Stimulated activated naive CD8-positive, alpha-beta T cell treated with anti-CD3 and anti-CD28 coated beads, Interleukin-15, amount 100 ng/mL, for 72 hours (primary cell): ENCODE measurements at regions not wholly inside any gene's neighbourhood (a gene's known extent, or its start where the extent isn't known, plus 50 kb on each side); places are given as distances from the start of the nearest gene placed in this dataset.

ENCODE experiments used
- ATAC-seq: fragments of 150-1000 bp; cut with Tn5 transposase; 2 replicates; pipeline ENCODE4 v1.10.0; 2021; ENCODE audit warnings: mild to moderate bottlenecking, moderate library complexity
- DNase-seq, 2 donors: peaks; one replicate each; pipeline ENCODE4 v3.0.0; 2021 to 2022
- H3K27ac Mint-ChIP-seq, 2 donors: one replicate each; pipeline ENCODE4 v1.8.0; 2022; ENCODE audit warnings: mild to moderate bottlenecking in 2 of 2, mixed read lengths in 2 of 2, moderate library complexity in 2 of 2
- H3K27me3 Mint-ChIP-seq: one replicate; pipeline ENCODE4 v1.8.0; 2022; ENCODE audit warnings: mixed read lengths
- H3K4me1 Mint-ChIP-seq: one replicate; pipeline ENCODE4 v1.8.0; 2022; ENCODE audit warnings: mild to moderate bottlenecking, mixed read lengths
- H3K4me3 Mint-ChIP-seq, 2 donors: one replicate each; pipeline ENCODE4 v1.8.0; 2022; ENCODE audit warnings: mild to moderate bottlenecking in 2 of 2, mixed read lengths in 2 of 2, moderate library complexity in 1 of 2
- H3K9me3 Mint-ChIP-seq, 2 donors: one replicate each; pipeline ENCODE4 v1.8.0; 2022; ENCODE audit warnings: mixed read lengths in 2 of 2

DNA sequence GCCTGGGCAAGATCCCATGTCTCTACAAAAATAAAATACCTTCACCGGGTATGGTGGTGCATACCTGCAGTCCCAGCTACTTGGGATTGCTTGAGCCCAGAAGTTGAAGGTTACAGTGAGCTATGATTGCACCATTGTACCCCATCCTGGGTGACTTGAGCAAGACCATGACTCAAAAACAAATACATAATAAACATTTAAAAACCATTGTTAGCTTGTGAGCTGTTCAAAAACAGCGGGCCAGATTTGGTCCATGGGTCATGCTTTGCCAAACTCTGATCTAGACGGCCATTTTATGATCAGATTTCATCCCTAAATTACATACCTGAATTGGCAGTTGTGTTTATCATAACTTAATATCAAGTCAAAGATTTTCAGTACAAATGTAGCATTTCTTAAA is 76.0 kb upstream of the GPM6B start:
- H3K9me3 Mint-ChIP-seq: no peaks in the 10 kb centered on the region
- H3K4me1 Mint-ChIP-seq: no peaks in the 10 kb centered on the region
- ATAC-seq: no peak
- H3K4me3 Mint-ChIP-seq: no peak overlapping the region
- no peak overlapping the region for H3K27ac Mint-ChIP-seq
- H3K27me3 Mint-ChIP-seq: no peaks in the 10 kb centered on the region
- no peak for DNase-seq

DNA sequence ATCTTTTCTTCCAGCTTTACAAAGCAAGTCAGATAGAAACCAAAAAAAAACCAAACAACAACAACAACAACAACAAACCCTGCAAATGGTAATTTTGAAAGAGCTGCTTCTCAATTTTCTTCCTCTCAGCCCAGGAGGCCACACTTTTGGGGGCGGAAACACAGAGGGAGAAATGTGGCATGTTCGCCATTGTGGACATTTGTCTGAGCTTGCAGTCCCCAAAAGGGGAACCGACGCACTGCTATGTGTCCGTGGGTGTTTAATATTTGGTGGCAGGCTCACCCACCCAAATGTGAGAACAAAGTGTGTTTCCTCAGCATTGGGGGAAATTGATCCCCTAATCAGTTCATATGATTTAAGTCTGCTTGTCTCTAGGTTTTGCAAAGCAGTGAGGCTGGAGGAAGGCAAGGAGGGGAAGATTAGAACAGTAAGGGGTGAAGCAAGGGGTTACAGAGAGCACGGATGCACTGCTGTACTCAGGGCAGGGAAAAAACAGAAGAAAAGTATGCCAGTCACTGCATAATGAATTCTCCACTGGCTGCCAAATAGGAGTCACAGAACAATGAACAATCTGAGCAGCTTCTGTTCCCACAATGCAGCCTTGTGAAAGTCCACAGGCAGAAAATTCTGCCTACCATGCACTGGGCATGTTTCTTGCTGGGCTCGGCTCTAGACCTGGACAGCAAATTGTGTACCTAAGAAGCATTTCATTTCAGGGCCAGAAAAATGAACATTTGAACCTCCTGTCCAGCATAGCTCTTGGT is 74.7 kb upstream of the GPM6B start:
- Mint-ChIP-seq H3K4me3 (no peak overlapping the region), H3K27me3 (no peaks in the 10 kb centered on the region), H3K27ac (no peak overlapping the region), H3K9me3 (no peaks in the 10 kb centered on the region), H3K4me1 (no peaks in the 10 kb centered on the region)
- DNase-seq: no peak
- no peak for ATAC-seq

DNA sequence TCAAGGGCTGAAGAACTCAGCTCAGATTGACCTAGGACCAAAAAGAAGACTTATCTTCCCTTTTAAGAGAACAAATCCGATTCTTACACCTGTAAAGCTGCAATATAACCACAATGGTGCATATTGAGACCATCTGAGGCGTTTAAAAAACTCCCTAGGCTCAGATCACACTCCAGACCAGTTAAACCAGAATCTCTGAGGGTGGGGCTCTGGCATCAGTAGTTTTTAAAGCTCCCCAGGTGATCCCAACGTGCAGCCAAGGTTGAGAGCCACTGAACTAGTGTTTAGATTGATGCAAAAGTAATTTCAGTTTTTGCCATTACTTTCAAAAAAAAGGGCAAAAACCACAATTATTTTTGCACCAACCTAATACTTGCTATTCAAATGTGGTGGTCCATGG is 73.9 kb upstream of the GPM6B start:
- no peak overlapping the region for H3K4me3 Mint-ChIP-seq
- H3K27me3 Mint-ChIP-seq: no peaks in the 10 kb centered on the region
- ATAC-seq (no peak), DNase-seq (no peak)
- H3K27ac Mint-ChIP-seq: no peak overlapping the region
- no peaks in the 10 kb centered on the region for H3K4me1 Mint-ChIP-seq
- no peaks in the 10 kb centered on the region for H3K9me3 Mint-ChIP-seq

DNA sequence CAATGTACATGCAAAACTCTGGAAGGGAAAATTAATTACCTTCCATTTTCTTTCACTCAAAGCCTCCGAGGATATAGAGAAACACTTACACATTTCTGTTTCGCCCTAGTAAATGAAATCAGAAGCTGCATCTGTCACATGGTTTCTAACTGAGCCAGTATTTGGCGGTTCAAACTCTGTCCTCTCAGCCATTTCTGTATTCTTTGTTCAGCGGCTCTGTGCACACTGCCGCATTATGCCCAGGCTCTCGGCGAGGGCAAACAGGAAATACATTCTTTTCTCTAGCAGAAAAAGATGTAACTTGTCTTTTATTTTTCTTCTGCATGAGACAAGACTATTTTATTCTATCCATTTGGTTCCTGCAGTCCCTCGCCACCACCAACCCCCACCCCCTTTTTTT is 71.4 kb upstream of the GPM6B start:
- Mint-ChIP-seq H3K4me1 (no peaks in the 10 kb centered on the region), H3K4me3 (no peak overlapping the region), H3K27me3 (no peaks in the 10 kb centered on the region), H3K27ac (no peak overlapping the region), H3K9me3 (no peaks in the 10 kb centered on the region)
- no peak for DNase-seq
- no peak for ATAC-seq

DNA sequence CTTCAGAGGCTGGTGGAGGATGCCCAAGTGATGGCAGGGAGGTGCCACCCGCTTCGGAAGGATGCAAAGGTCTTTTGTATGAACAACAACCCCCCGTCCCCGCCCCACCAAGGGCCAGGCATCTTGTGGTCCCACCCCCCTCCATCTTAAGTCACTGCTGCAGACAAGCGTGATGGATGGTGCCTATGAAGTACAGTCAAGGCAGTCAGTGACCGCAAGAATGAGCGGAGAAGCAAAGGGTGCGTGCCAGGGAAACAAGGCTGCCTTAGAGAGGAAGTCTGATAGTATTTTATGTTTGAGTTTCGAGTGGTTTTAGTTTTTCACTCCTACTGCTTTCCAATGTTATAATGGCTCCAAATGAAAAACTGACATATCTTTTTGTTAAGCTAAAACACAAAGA is 68.7 kb upstream of the GPM6B start:
- Mint-ChIP-seq H3K4me3 (no peak overlapping the region), H3K27ac (no peak overlapping the region), H3K27me3 (no peaks in the 10 kb centered on the region), H3K9me3 (no peaks in the 10 kb centered on the region), H3K4me1 (no peaks in the 10 kb centered on the region)
- ATAC-seq (no peak), DNase-seq (no peak)

DNA sequence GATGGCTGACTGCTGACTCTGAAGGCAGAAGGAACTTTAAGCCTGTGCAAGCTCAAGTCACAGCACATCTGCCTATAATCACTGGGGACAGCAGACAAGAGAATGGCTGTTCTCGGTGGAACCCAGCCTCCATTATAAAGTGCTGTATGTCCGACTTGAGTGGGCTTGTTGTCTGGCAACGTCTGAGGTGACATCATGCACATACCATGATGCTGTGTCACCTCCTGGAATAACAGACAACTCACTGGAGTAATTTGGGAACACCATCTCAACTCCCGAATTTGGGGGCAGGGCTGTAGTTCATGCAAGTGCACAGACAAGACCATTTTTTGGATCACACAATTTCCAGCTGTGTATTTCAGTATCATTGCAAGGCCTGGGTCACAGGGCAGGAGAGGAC is 59.8 kb upstream of the GPM6B start:
- Mint-ChIP-seq H3K4me1 (no peaks in the 10 kb centered on the region), H3K27me3 (no peaks in the 10 kb centered on the region), H3K9me3 (no peaks in the 10 kb centered on the region), H3K27ac (no peak overlapping the region), H3K4me3 (no peak overlapping the region)
- DNase-seq (no peak), ATAC-seq (no peak)

DNA sequence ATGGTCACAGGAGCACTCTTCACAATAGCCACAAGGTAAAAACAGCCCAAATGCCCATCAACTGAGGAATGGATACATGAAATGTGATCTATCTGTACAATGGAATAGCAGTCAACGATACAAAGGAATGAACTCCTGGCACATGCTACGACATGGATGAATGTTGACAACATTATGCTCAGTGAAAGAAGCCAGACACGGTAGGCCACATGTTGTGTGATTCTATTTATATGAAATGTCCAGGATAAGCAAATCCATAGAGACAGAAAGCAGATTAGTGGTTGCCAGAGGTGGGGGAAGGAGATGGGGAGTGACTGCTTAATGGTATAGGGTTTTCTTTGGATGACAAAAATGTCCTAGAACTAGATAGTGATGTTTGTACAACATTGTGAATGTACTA is 58.7 kb upstream of the GPM6B start:
- H3K9me3 Mint-ChIP-seq: no peaks in the 10 kb centered on the region
- no peak overlapping the region for H3K27ac Mint-ChIP-seq
- no peaks in the 10 kb centered on the region for H3K4me1 Mint-ChIP-seq
- no peak for ATAC-seq
- no peak for DNase-seq
- H3K4me3 Mint-ChIP-seq: no peak overlapping the region
- H3K27me3 Mint-ChIP-seq: no peaks in the 10 kb centered on the region

DNA sequence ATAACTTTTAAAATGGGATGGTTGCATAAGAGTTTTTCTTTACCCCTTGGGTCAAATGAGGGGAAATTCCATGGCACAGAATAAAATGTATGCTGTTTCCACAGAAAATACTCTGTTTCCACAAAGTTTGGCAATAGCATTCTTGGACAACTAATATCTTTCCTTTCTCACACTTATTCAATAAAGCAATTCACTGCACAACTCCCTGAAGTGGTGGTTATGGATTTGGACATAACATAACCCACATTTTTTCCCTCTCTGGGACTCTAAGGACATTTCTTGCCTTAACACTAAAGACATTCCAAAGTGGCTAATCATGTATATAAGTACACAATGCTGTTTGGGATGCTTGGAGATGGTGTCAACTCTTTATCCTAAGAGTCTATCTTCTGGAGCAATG is 51.7 kb upstream of the GPM6B start:
- H3K4me1 Mint-ChIP-seq: no peaks in the 10 kb centered on the region
- ATAC-seq: no peak
- no peak overlapping the region for H3K4me3 Mint-ChIP-seq
- H3K27me3 Mint-ChIP-seq: no peaks in the 10 kb centered on the region
- no peaks in the 10 kb centered on the region for H3K9me3 Mint-ChIP-seq
- no peak overlapping the region for H3K27ac Mint-ChIP-seq
- no peak for DNase-seq
